NCI-H524 treated with DMSO at 0.1 percent for 48 hours (cell line): ENCODE measurements at regions not wholly inside any gene's neighbourhood (a gene's known extent, or its start where the extent isn't known, plus 50 kb on each side); places are given as distances from the start of the nearest gene placed in this dataset.
"Not testable (repeated sequence)": the region's sequence is repeated elsewhere in the genome, so short reads cannot be mapped to it uniquely, and the experiment has no call there.

ENCODE experiments used
- DNase-seq: peaks from one replicate; lab custom pipeline; 2025; lab: John Stamatoyannopoulos, UW

DNA sequence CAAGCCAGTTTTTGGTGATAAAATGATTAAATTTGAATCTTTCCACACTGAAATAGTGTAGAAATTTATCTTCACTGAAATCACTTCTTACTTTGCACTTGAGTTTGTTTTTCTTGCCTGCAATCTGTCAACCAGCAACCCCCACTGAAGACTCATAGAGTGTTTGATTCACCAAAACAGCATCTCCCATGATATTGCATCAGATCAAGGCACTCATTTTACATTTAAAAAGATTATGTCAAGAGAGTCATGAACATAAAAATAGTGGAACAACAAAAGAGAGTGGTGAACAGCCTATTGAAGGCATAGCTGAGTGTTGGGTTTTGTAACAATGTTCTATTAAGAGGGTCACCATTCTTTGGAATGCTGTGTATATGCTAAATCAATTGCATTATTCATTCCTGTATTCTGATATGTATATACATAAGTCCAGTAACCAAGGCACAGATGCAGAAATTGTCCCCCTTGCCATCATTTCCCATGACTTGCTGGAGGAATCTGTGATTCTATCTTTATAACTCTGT, 1934.9 kb downstream of the ARAP2 start:
- no peak for DNase-seq

DNA sequence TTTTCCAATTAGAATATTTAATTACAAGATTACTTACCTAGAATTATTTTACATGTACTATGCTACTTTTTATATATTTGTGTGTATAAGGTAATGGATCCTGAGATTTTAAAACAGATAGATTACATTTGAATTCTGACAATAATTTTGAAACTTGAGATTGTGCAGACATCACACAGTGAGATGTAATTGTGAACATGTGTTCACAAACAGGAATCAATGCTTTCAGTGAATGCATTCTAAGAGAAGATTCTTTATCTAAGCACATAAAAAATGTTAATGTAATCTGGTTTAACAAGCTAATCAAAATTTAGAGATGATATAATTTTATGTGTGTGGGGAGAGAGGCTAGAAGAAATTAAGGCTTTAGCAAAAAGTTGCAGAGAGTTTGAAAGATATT, 1925.5 kb downstream of the ARAP2 start:
- no peak for DNase-seq

DNA sequence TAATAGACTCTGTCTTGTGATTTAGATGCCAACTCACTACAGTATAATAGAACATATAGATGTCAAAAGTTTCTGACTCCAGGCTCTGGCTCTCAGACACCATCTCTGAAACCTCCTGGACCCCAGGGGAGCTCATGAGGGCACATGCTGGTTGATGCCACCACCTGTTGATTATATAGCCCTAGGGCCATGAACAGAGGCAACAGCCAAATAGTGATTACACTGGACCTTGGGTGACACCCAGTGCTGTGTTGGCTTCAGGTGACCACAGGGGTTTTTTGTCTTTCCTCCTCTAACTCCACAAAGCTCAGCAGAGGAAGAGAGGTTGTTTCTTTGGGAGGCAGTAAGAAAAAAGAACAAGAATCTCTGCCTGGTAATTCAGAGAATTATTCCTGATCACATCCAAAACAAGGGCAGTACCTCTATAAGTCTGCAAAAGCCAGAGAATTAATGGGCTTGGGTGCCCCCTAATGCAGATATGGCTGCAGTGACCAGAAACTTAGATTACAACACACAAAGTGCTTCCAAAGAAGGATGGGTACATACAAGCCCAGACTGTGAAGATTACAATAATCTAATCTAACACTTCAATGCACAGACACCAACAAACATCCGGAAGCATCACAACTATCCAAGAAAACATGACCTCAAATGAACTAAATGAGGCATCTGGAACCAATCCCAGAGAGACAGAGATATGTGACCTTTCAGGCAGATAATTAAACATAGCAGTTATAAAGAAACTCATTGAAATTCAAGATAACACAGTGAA, 1920.6 kb downstream of the ARAP2 start:
- no peak for DNase-seq

DNA sequence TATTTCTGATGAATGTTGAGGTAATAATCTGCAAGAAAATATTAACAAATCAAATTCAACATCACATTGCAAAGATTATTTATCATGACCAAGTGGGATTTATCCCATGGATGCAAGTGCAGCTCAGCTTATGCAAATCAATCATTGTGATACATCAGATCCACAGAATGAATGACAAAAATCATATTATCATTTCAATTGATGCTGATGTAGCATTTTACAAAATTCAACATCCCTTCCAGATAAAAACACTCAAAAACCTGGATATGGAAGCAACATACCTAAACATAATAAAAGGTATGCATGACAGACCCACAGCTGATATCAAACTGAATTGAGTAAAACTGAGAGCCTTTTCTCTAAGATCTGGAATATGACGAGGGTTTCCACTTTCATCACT, 1915.4 kb downstream of the ARAP2 start:
- no peak for DNase-seq

DNA sequence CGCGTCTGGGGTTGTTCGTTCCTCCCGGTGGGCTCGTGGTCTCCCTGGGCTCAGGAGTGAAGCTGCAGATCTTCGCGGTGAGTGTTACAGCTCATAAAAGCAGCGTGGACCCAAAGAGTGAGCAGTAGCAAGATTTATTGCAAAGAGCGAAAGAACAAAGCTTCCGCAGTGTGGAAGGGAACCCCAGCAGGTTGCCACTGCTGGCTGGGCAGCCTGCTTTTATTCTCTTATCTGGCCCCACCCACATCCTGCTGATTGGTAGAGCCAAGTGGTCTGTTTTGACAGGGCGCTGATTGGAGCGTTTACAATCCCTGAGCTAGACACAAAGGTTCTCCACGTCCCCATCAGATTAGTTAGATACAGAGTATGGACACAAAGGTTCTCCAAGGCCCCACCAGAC, 1909.2 kb downstream of the ARAP2 start:
- not testable (repeated sequence) for DNase-seq

DNA sequence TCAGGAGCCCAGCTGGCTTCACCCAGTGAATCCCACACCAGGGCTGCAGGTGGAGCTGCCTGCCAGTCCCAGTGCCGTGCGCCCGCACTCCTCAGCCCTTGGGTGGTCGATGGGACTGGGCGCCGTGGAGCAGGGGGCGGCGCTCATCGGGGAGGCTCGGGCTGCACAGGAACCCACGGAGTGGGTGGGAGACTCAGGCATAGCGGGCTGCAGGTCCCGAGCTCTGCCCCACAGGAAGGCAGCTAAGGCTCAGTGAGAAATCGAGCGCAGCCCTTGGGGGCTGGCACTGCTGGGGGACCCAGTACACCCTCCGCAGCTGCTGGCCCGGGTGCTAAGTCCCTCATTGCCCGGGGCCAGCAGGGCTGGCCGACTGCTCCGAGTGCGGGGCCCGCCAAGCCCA, 1908.8 kb downstream of the ARAP2 start:
- DNase-seq: not testable (repeated sequence)

DNA sequence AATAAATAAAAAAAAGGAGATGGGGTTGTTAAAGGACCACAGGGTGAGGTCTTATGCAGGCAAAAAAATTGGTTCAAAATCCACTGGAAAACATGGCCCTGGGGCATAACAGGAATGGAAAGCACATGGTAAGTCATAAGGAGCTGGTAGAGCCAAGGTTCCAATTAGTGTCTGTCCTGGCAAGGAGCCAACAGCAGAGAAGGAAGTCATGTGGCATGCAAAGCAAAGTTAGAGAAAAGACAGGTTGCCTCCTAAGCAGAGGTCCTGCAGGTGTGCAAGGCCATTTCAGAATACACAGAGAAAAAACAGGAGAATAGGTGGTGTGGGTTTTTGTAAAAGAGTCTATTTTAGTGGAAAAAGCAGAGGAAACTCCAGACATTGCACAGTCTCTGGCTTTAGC, 1881.7 kb downstream of the ARAP2 start:
- no peak for DNase-seq

DNA sequence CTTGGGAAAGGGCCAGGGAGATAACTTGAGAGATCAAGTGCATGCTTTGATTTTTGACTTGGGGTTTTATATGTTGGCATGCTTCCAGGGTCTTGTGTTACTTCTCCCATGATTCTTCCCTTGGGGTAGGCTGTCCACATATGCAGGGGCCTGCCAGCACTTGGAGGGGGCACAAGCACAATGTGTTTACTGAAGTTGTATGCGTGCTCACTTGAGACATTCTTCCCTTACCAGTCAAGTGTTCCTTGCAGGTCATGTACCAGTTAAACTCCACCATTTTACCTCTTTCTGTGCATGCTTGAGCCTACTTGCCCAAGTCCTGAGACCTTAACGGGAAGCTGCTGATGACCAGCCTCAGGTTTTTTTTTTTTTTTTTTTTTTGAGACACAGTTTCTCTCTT, 1880.5 kb downstream of the ARAP2 start:
- DNase-seq: no peak

DNA sequence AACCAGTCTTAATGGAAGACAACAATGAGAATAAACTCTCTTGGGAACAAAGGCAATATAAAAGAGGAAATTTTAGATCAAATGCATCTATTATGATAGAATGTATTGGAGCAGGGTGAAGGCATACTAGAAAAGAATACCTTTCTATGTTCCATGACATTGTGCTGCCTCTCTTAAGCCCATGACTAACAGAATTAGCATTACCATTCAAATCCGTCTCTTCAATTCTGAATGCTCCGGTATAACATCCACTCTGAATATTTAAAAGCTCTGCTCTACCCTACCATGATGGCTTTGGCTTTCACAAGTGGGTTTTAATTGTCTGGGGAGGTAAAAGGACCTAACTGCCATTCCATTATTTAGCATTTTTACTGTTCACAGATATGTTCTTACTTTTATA, 1878.4 kb downstream of the ARAP2 start:
- DNase-seq: no peak

DNA sequence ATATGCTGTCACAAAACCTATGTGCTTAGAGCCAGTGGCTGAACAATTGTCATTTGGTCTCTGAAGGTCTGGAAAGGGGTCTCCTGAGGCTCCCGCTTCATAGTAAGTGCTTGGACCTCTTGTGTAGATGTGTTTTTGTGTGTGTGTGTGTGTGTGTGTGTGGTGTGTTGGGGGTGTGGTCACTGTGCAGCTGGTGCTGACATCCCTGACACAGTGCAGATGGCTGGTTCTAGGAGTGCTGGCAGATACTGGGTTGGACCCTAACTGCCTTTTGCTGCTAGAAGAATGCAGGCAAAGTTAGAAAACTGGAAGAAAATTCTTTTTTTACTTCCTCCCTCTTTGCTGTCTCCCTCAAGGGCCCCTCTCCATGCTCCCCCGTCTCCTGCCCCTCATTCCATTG, 1872.6 kb downstream of the ARAP2 start:
- DNase-seq: no peak

DNA sequence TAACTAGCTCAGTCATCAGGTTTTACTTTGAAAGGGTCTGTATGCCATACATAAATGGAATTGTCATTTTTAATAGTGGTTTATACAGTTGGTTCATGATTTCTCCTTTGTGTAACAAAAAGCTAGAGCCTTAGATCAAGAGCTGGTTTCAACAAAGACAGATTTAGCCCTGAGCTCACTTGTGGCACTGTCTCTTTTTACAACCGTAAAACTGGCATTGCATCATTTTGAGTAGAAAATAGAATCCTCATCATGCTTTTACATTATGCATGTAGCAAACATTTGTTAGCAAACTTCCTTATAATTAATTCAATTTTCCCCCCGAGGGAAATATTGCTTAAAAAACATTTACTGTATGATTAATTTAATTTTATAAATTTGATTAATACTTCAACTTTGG, 1871.5 kb downstream of the ARAP2 start:
- DNase-seq: no peak

DNA sequence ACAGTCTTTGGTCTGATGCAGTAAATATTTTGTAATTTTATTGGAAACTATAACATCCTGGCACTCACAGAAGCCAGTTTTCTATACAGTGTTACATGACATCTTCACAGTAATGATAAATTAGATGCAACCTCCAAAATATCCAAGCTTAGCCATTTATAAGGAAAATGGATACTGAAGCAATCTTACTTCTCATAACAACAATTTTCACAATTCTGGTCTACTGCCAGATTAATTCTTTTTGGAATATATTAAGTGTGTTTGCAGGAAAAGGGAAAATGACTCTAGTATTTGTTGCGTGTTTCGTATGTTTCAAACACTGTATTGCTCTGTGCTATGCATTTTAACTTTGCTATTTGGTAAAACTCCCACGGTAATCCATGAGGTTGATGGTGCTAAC, 1870.9 kb downstream of the ARAP2 start:
- DNase-seq: no peak

DNA sequence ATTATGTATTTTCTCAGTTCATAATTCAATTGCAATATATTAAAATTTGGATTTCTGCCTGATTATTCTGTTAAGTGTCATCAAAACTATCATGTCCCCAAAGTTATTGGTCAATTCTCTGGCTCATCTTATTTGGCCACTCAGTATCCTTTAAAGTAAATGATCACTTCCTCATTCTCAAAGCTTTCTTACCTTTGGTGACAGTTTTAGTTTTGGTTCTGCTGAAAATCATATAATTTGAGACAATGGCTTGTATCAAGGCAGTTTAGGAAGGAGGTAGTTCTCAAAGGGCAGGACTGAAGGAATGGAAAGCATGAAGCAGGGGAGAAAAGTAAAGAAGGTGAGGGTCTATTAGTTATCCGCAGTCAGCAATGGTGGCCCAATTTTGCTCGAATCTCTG, 1832.1 kb downstream of the ARAP2 start:
- DNase-seq: no peak

DNA sequence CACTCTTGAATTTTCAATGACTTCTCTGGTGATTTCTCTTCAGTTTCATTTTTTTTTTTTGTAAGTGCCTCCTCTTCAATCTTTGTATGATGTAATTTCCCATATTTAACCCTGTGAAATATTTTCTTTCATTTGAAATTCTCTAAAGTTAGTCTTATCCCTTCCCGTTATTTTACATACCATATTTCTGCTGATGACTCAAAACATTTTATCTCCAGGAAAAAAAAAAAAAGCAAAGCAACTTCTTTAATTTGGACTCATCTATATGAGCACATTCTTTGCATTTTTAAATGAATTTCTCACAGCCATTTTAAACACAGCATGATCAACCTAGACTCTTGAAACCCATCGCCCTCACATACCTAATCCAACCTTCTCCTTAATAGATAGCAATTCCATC, 1831.4 kb downstream of the ARAP2 start:
- DNase-seq: no peak

DNA sequence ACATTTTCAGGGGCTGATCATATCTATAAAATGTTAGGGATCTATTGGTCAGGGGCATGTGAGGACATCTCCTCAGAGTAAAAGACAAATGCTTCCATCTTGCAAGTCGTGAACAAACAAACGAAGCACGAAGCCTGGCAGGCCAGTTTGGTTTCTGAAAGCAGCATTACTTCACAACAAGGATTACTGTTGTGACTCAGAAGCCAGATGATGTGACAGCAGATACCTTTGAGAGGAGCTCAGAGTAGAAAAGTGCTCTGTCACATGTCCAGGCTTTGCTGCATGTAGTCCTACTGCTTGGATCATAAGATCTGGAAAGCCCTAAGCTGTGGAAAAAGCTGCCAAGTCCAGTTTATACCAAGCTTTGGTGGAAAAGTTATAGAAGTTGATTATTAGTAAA, 1827.2 kb downstream of the ARAP2 start:
- no peak for DNase-seq

DNA sequence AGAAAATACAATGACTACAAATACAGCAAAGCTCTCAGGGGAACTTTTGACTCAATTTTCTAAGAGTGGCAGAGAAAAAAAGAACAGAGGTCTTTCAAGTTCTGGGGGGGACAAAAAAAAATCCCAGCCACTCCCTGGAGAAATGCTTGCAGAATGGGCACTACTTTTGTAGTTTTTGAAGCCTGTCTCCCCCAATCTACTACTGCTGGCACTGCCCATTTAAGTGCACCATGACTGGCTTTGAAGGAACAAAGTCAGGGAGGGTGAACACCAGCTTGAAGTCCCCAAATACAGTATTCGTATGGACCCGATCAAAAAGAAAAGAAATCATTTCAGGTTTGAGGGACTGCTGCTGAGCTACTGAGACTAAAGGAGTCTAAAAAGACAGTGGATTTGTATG, 1824.4 kb downstream of the ARAP2 start:
- DNase-seq: no peak

DNA sequence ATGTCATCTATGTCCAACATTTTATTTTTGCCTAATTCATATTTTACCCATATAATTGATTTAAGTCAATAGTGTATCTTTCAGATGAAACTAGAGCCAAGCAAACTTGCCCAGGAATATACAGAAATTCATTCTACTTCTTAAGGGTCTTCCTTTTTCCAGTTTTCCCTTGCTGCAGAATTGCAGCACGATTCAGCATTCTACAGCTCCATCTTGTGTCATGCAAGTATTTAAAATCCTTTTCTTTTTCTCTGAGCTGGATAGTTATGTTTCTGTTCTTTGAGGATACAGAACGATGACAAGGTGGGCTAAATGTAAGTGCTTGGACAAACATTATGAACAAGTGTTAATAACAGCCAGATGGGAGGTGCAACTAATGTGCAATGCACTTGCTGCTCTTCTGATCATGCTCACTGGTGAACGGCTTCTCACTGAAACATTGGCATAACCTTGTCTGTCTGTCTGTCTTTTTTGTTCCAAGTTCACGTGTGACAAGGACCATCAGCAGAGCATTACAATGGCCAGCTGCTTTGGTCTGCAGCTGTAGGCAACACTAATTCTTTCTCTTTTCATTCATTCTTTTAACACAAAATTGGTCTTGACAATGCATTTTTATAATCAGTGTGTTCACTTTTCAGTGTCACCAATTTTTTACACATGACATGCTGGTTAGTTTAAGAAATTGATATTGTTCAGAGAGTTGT, 1821.7 kb downstream of the ARAP2 start:
- DNase-seq: no peak

DNA sequence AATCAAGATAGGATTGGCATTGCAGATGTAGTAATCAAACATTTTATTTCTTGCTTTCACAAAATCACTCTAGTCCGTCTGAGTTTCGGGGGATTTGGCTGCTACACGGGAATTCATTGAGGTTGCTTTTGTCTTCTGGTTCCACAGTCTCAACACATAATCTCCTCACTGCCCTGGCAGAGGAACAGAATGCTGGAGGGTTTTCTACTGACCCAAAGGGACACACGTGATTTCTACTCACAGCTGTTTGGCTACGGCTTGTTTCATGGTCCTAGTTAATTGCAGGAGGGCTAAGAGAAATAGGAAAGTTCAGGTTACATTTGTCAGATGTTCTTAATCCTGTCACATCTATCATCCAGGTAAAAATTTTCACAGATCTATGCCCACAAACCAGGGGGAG, 1811.6 kb downstream of the ARAP2 start:
- no peak for DNase-seq

DNA sequence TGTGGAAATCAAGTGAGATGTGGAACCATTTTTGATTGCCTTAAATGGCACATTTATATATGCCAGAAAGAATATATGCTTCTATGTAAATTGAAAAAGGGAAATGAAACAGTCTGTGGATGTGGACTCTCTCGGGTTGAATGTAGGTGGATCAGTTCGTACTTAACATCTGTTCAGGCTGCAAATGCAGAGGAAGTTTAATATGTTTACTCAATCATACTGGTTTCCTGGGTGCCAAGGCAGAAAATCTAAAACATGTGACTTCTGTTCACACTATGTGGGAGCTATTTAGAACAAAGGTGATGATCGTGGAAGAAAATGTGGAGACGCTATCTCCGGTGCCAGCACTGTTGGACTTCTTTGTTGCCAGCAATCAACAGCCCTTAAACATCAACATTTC, 1809.9 kb downstream of the ARAP2 start:
- DNase-seq: not testable (repeated sequence)

DNA sequence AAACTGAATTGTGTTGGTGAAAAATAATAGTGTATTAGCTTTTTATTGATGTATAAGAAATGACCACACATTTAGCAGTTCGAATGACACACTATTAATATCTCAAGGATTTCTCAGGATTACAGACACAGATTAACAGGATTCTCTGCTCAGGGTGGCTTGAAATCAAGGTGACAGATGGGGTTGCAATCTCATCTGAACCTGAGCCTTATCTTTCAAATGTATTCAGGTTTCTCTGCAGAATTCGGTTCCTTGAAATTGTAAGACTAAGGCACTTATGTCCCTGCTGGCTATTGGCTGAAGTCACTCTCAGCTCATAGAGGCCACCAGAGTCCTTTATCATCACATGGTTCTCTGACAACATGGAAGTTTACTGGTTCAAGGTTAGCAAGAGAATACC, 1780.1 kb downstream of the ARAP2 start:
- DNase-seq: peak; percentile 22

DNA sequence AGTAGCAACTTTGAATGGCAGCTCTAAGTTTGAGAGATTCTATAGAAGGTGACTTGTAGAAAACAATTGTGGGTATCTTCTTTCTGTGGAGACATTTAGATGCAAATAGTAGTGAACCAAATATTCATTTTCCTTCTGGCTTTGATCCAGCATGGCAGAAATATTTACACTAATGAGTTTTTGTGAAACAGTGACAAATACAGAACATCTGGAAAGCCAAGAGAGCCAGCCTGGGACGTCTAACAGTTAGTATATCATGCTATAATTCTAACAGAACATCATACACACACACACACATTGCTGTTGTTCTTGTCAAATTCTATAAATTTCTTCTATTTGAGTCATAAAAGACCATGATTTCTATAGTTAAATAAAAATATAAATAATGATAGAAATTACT, 1777.9 kb downstream of the ARAP2 start:
- DNase-seq: no peak

DNA sequence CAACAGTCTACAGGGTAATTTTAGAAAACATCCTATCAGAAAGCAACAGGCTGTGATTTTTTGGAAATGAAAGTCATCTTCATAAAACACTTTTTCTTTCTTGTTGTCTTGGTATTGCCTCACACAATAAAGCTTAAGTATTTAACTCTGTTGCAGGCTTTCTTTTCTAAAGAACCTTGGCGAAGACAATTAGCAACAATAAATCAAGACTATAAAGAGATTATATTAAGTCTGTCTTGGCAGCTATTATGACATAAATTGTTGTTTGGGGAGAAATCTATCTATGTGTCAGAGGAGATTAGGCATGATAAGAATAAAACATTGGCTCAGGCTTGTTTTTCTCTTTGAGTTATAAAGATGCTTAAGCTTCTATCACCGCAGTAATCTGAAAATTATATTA, 1774.8 kb downstream of the ARAP2 start:
- DNase-seq: no peak

DNA sequence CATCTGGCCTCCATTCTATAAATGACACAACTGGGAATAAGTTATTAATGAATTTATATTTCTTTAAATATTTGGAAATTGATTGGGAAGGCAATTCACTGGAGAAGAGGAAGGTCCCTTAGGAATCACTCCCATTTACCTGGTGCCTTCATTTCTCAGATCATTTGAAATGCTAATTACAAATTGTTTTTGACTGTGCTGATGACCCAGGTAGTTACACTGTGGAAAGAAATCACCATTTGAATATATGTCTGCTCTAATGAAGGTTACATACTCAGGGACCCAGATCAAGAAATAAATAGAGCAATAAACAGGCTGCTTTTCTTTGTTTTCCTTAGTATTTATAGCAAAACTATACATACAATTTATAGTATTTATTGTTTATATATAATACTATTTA, 1759.1 kb downstream of the ARAP2 start:
- DNase-seq: no peak
